ENCODE measurements at regions not wholly inside any gene's neighbourhood (a gene's known extent, or its start where the extent isn't known, plus 50 kb on each side); places are given as distances from the start of the nearest gene placed in this dataset.

DNA sequence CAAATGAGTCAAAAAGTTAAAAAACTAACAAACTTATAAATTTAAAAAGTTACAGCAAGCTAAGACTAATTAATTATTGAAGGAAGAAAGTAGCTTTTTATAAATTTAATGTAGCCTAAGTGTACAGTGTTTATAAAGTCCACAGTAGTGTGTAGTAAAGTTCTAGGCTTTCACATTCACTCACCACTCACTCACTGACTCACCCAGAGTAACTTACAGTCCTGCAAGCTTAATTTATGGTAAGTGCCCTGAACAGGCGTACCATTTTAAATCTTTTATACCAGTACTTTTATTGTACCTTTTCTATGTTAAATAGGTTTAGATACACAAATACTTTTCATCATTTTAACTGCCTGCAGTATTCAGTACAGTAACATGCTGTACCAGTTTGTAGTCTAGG lies 80.0 kb upstream of the C9orf72 start:
- TF ChIP-seq, protein P1, sequence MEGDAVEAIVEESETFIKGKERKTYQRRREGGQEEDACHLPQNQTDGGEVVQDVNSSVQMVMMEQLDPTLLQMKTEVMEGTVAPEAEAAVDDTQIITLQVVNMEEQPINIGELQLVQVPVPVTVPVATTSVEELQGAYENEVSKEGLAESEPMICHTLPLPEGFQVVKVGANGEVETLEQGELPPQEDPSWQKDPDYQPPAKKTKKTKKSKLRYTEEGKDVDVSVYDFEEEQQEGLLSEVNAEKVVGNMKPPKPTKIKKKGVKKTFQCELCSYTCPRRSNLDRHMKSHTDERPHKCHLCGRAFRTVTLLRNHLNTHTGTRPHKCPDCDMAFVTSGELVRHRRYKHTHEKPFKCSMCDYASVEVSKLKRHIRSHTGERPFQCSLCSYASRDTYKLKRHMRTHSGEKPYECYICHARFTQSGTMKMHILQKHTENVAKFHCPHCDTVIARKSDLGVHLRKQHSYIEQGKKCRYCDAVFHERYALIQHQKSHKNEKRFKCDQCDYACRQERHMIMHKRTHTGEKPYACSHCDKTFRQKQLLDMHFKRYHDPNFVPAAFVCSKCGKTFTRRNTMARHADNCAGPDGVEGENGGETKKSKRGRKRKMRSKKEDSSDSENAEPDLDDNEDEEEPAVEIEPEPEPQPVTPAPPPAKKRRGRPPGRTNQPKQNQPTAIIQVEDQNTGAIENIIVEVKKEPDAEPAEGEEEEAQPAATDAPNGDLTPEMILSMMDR (IDR thresholded peaks at IDR 0.05; ENCODE audit: borderline replicate concordance): no peak

DNA sequence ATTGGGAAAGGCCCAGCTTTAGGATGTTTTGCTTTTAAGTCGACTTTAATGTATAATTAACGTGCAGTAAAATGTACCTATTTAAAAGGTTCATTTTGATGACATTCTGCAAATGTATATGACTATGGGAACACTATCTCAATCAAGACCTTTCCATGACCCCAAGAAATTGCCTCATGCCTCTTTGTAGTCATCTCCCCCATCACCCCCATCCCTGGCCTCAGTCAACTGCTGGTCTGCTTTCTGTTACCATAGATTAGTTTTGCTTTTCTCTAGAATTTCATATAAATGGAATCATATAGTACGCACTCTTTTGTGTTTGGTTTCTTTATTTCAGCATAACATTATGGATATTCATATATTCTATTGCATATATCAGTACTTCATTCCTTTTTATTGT lies 80.7 kb upstream of the C9orf72 start:
- no peak overlapping the region for H3K27ac ChIP-seq (replicated peaks)
- intact Hi-C loops (cut with micrococcal nuclease): no loop called here
- DNase-seq: no peak
- H3K4me3 ChIP-seq: no peak overlapping the region
- H3K9me3 ChIP-seq (replicated peaks): peaks cover 12% of the 10 kb centered on the region
- H3K27me3 ChIP-seq (ENCODE audit: low read depth): no peaks in the 10 kb centered on the region
- H3K4me1 ChIP-seq: no peaks in the 10 kb centered on the region
- TF ChIP-seq, protein P1 (IDR thresholded peaks at IDR 0.05; ENCODE audit: borderline replicate concordance): no peak
- no peaks in the 10 kb centered on the region for H3K36me3 ChIP-seq

More for the DNA sequence above, 80.0 kb upstream of the C9orf72 start:
- H3K4me1 ChIP-seq: no peaks in the 10 kb centered on the region
- no peaks in the 10 kb centered on the region for H3K36me3 ChIP-seq
- intact Hi-C loops (cut with micrococcal nuclease): no loop called here
- no peaks in the 10 kb centered on the region for H3K27me3 ChIP-seq (ENCODE audit: low read depth)
- no peak overlapping the region for H3K27ac ChIP-seq (replicated peaks)
- peaks cover 17% of the 10 kb centered on the region for H3K9me3 ChIP-seq (replicated peaks)
- no peak for DNase-seq
- no peak overlapping the region for H3K4me3 ChIP-seq

DNA sequence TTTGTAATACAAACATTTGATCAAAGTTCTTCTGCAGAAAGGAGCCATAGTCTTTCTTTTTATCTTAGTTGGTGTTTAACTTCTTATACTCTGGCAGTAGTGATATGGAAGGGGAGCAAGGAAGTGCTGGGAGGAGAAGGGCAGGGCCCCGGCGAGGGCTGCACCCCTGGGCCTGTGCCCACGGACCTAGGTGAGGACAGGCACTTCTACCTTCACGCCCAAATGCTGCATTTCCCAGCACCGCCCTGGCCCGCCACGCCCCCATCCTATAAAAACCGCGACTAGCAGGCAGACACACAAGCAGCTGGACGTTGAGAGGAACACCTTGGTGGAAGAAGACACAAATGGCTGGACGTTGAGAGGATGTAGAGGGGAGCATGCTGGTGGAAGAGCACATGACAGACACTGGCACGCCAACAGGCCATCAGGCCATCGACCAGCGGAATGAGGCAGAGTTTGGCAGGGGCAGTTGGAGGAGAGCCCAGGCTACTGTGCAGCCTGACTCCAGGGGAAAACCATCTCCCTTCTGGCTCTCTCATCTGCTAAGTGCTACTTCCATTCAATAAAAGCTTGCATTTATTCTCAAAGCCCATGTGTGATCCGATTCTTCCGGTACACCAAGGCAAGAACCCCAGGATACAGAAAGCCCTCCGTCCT lies 81.5 kb upstream of the C9orf72 start:
- Histone ChIP-seq H3K9me3 (replicated peaks) (peaks cover 10% of the 10 kb centered on the region), H3K4me3 (no peak overlapping the region), H3K27ac (replicated peaks) (no peak overlapping the region), H3K27me3 (ENCODE audit: low read depth) (no peaks in the 10 kb centered on the region), H3K4me1 (no peaks in the 10 kb centered on the region), H3K36me3 (no peaks in the 10 kb centered on the region)
- TF ChIP-seq, protein P1 (IDR thresholded peaks at IDR 0.05; ENCODE audit: borderline replicate concordance): no peak
- no peak for DNase-seq
- intact Hi-C loops (cut with micrococcal nuclease): no loop called here

DNA sequence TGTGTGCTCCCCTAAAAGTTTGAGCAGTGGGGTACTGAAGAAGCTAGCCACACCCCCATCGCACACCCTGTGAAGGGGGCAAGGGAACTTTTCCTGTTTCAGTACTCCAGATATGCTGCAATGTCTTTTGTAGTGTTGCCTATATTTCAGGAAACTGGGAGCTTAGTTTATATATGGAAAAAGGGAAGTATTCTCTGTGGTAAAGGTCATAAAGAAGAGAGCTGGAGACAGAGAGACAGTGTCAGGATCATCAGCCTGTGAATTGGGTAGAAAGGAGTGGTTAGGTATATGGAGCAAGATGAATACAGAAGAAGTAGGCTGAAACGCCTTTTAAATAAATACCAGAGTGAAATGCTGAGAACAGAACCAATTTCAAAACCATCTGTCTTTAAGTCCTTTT lies 82.2 kb upstream of the C9orf72 start:
- Histone ChIP-seq H3K9me3 (replicated peaks) (peaks cover 3% of the 10 kb centered on the region), H3K27me3 (ENCODE audit: low read depth) (no peaks in the 10 kb centered on the region), H3K27ac (replicated peaks) (no peak overlapping the region), H3K36me3 (no peaks in the 10 kb centered on the region), H3K4me3 (no peak overlapping the region), H3K4me1 (no peaks in the 10 kb centered on the region)
- intact Hi-C loops (cut with micrococcal nuclease): no loop called here
- no peak for DNase-seq
- TF ChIP-seq, protein P1 (IDR thresholded peaks at IDR 0.05; ENCODE audit: borderline replicate concordance): no peak

DNA sequence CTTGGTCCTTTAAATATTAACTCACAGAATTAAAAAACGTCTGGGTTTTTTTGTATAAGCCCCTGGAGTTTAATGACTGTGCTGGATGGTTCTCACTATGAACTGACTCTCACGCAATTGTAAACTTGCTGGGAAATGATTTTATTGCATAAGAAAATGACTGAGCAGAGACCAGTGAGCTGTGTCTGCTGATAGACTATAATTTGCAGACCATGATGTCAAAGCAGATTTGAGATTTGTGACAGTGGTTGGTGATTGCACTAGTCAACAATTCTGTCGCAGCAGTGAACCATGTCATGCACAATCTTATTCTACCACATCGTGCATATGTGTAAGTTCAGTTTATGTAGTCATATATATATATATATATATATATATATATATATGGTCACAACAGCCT lies 85.7 kb upstream of the C9orf72 start:
- intact Hi-C loops (cut with micrococcal nuclease): no loop called here

More for the DNA sequence above, 85.7 kb upstream of the C9orf72 start:
- no peaks in the 10 kb centered on the region for H3K4me1 ChIP-seq
- H3K4me3 ChIP-seq: no peak overlapping the region
- H3K27ac ChIP-seq (replicated peaks): no peak overlapping the region
- no peak for DNase-seq
- H3K36me3 ChIP-seq: no peaks in the 10 kb centered on the region
- peaks cover 4% of the 10 kb centered on the region for H3K27me3 ChIP-seq (ENCODE audit: low read depth)
- TF ChIP-seq, protein P1 (IDR thresholded peaks at IDR 0.05; ENCODE audit: borderline replicate concordance): no peak
- H3K9me3 ChIP-seq (replicated peaks): no peaks in the 10 kb centered on the region

Data from left ventricle myocardium inferior (tissue), 1 donor.